ENCODE measurements at regions not wholly inside any gene's neighbourhood (a gene's known extent, or its start where the extent isn't known, plus 50 kb on each side); places are given as distances from the start of the nearest gene placed in this dataset.
"Not testable (repeated sequence)": the region's sequence is repeated elsewhere in the genome, so short reads cannot be mapped to it uniquely, and the experiment has no call there.

DNA sequence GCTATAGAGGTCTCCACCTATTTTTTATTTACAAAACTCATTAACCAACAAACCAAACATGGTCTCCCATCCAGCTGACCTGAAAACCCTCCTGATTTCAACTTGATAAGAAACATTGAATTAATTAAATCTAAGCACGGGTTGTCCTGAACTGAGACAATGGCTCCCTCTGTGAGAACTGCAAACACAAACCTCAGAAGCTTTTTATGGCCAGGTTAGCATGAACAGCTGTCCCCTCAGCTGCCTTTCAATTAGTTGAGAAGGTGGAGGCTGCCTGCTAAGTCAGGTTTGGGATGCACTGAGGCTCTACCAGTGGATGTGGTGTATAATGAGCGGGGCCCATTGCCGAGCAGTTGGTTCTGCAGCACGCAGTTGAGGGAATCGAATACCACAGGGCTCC is 258.5 kb upstream of the DDX18 start:
- no peak for DNase-seq

DNA sequence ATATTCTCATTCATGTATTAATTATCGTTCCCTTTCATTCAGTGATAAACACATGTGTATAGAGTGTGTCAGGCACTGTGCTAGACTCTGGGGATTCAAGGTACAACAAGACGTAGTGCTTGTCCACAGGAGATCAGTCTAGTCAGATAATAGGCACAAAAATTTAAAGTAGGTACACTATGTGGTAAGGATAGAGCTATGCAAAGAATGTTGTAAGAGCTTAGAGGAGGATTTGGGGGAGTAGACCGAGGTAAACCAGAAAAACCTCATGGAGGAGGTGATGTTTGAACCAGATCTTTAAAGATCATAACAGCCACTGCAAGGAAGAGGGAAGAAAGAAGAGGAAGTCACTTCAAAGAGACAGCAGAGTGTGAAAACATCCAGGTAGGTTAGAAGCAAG is 256.9 kb upstream of the DDX18 start:
- DNase-seq = no peak

DNA sequence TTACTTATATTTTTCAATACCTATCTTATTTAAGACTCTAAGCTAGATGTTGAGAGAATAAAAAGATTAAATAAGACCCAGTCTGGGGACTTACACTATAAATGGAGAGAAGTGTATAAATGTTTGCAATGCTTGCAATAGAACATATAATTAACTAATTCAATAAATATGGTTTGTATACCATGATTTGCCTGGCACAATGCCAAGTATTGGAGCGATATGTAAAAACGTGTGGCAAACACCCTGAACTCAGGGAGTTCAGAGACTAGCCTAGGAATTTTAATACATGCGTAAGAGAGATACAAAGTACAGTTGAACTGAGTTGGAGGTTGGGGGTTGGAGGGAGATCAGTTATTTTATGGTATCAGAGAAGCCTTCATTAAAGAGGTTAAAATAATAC is 251.8 kb upstream of the DDX18 start:
- DNase-seq = no peak

DNA sequence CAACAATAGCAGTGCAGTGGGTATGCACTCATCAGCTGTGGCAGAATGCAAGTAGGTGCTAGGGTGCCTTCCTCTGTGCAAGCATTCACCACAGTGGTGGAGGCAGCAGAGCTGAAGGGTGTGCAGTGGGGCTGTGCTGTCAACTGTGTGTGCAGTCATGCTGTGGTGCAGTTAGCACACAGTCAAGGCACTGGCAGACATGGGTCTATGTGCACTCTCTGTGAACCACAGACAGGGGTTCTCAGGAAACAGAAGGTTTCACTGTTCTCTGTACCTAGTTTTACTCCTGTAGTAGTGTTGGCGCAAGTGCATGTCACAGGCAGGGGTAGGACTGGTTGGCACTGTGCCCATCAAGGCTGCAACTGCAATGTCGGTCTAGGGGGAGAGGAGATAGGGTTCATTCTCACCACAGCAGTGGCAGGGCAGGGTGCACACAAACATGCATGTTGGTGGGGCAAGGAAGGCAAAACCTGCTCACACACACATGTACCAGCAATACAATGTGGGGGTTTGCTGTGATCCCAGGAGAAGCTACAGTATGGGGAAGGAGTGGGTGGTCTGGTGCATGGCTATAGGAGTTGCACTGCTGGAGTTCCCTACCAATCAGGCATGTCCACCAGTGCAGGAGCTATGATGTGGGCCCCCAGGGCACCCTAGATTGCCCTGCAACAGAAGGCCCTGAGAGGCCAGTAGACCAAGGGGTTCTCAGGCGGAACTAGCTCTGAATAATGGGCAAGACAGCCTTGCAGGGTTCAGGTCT is 242.7 kb upstream of the DDX18 start:
- DNase-seq = no peak

DNA sequence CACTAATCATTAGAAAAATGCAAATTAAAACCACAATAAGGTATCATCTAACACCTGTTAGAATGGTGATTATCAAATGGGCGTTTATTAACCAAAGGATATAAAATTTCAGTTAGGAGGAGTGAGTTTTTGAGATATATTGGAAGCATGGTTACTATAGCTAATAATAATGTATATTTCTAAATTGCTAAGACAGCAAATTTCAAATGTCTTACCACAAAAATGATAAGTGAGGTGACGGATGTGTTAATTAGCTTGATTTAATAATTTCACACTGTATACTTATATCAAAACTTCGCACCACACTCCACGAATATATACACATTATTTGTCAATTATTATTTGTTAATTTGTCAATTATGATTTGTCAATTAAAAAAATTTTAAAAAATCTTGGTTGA is 227.2 kb upstream of the DDX18 start:
- DNase-seq = no peak

DNA sequence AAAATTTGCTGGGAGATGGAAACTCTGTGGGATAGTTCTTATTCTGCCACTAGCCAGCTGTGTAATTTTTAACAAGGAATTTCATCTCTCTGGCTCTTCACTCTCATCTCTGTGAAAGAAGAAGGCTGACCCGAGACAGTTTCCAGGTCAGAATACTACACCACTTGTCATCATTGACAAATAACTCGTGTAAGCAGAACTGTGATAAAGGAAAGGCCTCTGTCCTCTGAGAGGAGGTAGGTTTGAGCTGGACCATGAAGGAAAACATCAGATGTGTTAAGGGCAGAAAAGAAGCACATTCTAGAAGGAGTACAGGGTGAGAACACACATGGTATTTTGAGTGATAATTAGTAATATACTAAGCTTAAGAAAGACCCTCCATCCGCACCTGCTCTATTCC is 211.4 kb upstream of the DDX18 start:
- no peak for DNase-seq

DNA sequence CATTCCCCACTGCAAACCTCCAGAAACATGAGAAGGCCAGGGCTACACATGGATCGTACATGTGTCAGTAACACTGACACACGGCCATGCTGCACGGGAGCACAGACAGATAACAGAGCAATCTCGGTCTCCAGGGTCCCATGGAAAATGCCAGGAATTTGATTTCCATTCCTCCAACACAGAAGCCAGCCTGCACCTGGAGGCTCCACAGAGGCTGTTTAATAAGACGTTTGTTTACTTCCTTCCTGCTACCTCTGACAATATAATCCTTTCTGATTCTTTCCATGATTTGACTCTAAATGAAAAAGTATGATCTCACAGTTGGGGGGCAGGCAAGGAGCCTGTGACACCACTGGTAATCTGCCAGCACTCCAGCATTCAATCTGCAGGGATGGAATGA is 210.9 kb upstream of the DDX18 start:
- no peak for DNase-seq

DNA sequence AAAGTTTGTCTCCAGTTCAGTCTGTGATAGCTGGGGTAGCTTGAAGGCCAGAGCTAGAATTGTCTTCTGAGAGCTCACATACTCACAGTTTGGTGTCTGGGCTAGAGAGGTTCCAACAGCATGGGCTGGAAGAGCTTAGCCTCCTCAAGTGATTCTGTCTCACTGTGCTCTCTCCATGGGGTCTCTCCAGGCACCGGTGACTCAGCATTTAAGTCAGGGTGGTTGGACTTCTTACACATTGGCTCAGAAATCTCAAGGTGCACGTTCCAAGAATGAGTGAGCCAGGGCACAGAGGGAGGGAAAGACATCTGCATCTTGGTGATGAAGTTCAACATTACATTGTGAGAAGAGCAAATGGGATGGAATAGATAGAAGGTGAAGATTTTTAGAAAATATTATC is 207.3 kb upstream of the DDX18 start:
- DNase-seq = no peak

DNA sequence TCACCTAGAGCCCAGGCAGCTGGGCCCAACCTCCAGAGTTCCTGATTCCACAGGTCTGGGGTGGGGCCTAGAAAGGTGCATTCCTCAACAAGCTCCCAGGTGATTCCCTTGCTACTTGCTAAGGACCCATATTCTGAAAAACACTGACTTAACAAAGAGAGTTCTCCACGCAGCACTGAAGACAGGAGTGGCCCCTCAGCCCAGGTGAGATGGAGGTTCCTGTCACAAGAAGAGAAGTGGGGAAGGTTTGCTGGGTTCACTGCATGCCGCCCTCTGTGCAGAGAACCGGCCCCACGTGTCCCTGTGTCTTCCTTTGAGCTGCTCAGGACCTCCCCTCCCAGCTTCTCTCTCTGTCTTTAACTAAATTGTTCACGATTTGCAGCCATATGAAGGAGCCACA is 201.4 kb upstream of the DDX18 start:
- DNase-seq = no peak

DNA sequence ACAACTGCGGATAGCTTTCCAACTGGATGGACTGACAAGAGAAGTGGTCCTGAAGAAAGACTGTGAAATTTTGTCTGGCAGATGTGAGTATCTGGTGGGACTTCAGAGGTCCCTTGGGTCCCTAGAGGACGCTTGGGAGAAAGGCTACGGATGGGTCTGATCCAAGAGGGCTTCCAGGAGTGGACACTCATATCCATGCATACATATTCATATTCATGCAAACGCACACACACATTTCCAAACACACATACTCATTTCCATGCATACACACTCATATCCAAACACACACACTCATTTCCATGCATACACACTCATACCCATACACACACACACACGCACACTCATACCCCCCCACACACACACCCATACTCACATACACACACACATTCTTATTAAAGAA is 200.2 kb upstream of the DDX18 start:
- no peak for DNase-seq

DNA sequence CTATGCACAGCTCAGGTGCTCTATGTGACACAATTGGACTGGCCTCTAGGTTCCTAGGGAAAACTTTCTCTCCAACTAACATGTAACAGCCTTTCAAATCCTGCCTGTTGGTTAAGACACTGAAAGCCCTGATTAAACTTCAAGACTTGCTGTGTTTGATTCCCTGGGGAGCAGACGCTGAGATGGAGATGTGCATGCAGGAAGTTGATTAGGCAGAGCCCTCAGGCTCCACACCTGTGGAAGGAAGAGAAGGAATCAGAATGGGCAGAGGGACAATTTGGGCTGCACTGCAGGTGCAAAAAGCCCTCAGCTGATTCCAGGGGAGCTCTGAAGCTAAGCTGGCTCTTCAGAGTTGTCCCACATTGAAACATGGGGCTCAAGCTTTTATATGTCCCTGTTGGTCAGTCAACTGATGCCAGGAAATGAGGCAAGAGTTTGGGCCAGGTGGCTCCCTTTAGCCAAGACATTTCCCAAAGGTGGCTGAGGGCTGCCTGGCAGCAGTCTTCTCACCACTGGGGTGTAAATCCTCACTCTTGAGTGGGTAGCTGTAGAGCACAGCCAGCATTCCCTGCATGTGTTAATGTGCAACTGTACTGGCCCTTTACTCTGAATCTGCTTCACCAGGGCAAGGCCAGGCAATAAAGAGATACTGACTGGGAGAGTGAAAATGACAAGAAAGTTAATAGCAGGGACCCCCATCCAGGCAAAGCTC is 199.5 kb upstream of the DDX18 start:
- no peak for DNase-seq

DNA sequence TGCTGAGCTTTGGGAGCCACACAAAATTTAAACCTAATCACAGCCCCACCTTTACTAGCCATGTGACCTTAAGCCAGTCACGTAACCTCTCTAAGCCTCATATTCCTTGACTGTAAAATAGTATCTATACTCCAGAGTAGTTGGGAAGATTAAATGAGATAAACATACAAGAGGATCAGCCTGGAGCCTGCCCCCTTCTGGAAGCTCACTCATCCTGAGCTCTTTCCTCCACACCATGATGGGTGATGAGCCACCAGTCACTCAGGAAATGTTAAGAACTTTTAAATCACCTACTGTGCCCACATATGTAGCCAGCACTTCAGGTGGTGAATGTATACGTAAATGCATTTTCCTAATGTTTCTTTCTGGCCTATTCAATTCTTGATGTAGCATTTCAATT is 195.9 kb upstream of the DDX18 start:
- no peak for DNase-seq

DNA sequence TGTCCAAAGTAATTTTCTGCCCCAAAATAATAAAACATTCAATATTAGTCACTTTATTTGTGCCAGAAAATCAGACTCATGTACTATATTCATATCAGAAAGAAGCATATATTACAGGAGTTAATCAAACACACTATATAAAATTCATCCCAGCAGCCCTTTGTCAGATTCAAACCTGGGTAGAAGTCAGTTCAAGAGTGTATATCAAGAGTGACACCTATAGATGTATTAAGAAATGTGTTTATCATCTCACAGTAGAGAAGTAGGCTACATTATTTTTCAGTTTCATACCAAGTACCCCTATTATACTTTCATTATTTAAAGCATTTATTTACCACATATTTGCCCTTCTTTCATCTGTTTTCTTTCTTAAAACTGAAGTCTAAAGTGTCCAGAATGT is 193.2 kb upstream of the DDX18 start:
- DNase-seq = no peak

DNA sequence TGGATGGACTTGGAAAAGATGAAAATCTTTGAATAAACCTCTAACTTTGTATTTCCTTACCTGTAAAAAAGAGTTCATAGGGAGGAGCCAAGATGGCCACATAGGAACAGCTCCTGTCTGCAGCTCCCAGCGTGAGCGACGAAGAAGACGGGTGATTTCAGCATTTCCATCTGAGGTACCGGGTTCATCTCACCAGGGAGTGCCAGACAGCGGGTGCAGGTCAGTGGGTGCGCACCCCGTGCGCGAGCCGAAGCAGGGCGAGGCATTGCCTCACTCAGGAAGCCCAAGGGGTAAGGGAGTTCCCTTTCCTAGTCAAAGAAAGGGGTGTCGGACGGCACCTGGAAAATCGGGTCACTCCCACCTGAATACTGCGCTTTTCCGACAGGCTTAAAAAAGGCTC is 191.3 kb upstream of the DDX18 start:
- not testable (repeated sequence) for DNase-seq

DNA sequence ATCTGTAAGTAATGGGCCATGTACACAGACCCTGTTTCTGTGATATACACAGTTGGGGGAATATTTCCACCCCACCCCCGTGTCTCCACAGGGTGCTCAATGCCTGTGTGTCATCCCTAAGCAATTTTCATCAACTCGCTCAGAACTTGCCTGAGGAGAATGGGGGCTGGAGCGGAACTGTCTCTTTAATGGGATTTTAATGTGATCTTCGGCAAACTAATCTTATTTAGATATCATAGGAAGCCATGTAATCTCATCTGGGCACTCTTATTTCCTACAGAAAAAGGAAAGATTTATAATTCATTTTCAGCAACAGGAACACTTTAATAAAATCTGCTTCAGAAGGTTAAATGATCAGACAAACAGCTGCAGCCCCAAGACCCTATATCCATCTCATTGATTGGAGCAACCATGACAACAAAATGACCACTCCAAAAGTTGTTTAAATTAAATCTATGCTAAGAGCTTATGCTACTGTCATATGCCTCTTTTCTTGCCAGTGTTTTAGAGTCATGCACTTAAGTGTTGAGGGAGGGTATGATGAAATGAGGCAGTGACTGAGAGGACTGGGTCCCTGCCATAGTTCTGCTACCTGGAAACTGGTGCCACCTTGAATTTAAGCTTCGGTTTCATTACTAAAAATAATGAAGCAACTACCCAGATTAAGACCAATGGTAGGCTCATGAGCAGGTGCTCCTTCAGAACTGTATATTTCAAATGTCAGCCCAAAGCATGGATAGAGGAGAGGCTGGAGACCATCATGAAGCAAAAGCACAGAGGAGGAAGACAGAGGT is 183.1 kb upstream of the DDX18 start:
- no peak for DNase-seq

DNA sequence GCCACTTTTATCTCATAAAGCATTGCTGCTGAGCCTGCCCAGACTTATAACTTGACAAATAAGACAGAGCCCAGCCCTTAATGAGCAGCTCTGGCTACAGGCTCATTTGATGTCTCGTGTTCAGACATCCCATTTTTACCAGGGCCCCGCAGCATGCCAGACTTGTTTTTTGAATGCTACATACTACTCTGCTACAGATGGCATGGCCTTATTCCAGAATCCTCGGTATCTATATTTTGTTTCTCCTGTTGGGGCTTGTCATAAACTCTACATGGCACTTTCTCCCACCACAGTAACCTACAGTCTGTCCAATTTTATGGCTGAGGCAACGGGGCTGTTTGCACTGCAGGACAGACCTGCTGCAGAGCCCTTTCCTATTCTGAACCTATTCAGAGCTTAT is 179.0 kb upstream of the DDX18 start:
- no peak for DNase-seq

DNA sequence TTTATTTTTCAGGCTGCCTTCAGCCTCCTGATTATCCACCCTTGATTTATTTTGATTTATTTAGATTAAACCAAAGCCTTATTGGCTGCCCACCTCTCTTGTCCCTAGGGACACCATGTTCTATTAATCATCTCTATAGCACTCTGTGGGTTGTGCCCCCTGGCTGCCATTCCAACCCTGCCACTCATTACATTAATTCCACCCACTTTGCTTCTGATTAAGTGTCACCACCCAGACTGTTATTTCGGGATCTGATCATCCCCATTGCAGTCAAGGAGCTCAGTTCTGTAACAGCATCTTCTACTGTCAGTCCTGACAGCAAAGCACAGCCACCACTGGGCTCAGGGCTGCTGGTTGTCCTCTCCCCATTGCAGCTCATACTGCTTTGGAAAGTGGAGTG is 175.1 kb upstream of the DDX18 start:
- no peak for DNase-seq

DNA sequence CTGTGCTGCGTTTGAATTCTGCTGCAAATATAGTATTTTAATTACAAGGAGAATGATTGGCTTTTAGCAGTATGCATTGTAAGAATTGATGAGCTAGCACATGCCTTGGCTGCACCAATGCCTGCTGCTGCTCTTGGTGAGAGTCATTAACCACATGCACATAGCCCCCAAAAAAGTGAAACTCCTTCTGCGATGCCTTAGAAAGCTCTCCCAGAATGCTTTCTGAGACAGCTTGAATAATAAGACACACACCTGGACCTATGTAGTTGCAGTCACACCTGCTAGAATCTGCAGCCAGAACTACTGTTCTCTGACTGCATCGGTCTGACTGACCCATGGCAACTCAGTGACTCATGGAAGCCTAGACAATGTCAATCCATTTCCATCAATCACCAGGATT is 170.1 kb upstream of the DDX18 start:
- DNase-seq = no peak

DNA sequence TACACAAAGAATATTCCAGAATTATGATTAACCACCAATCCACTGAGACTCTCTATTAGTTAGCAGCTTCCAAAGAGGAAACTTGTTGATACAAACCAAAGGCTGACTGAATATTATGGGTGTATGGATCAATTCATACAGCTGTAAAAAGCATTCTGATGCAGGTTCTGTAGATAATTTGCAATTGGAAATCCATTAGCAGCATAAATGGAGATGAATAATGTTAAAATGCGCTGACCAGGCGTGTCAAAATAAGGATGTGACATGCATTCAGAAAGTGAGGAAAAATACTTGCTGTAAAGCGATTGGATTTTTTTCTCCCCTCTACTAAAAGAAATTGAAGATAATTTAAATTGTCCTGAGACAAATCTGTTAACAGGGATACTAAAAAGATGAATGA is 169.0 kb upstream of the DDX18 start:
- DNase-seq = no peak

DNA sequence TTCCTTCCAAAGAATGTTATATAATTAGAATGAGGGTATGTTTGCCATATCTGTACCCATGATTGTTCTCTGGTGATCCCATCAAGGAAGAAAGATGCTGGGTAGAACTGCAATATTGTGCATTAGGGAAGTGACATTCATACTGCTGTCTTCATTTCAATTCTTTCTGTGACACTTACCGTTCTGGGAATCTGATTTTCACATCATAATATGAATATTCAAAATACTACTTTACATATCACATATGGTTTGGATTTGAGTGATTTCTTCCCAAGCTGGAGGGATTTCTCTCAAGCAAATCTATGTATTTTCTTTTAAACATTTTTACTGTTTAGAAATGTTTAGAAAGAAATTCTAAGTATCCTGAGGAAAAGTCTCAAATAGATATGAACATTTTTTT is 168.4 kb upstream of the DDX18 start:
- no peak for DNase-seq

DNA sequence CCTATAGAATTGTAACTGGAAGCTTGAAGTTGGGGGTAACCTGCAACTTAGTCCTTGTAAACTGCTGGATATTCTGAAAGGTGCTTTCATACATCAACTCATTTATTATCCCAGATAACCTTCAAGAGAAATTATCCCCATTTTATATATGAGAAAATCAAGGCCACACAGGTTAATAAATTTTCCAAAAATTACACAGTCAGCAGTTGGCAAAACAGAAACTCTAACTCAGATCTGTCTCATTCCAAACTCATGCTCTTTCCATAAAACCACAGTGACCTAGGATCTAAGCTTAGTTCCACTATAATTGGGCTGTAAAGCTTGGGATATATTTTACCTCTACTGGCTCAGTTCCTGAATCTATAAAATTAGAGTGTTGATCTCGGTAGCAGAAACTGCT is 167.6 kb upstream of the DDX18 start:
- no peak for DNase-seq

DNA sequence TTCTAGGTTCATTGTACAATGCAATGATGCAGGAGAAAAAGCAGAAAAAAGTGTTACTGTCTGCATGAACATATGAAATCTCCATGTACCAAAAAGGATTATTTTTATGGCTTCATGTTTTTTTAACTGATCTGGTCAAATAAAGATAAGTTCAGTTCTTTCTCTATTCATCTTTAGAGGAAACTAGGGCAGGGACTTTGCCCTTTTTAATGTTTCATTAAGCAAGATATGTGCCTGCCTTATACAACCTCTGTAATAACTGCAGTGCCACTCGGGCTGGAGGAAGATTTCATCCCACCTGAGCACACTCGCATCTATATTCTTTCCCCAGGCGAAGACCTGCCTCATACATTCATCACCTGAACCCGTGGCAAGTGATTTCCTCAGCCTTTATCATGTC is 157.9 kb upstream of the DDX18 start:
- no peak for DNase-seq

DNA sequence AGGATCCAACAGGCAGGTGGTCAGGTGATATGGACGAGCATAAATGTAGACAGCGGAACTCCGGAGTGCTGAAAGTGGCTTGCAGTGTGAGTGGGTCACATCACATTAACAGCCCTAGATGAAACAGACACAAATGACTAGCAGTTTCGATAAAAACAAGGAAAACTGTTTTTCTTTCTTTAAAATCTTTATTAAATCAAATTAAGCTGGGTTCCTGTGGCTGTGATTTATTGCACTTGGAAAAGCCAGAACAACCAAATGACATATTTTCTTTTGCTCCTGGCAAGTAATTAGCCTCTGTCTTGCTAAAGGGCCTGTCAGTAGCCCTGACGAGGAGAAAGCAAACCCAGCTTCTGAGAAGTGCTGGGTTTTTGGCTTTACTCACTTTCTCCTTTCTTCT is 152.9 kb upstream of the DDX18 start:
- DNase-seq = no peak

DNA sequence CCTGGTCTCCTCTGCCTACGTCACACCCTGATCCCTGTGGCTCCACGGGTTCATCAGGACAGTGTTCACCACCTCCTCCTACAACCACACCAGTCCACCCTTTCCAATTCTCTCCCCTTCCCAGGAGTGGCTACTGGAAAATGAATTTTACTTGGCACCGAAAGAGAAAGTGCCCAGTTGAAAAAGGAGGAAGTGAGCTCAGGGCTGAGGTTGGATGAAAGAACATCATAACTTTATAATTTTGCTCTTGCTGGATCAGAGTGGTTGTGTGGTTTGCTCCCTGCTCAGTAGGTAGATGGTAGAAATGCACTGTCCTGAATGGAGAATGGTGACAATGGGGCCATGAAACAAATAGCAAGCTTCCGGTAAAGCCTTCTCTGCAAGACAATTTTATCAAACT is 140.3 kb upstream of the DDX18 start:
- DNase-seq = no peak
